ENCODE measurements at regions not wholly inside any gene's neighbourhood (a gene's known extent, or its start where the extent isn't known, plus 50 kb on each side); places are given as distances from the start of the nearest gene placed in this dataset.

DNA sequence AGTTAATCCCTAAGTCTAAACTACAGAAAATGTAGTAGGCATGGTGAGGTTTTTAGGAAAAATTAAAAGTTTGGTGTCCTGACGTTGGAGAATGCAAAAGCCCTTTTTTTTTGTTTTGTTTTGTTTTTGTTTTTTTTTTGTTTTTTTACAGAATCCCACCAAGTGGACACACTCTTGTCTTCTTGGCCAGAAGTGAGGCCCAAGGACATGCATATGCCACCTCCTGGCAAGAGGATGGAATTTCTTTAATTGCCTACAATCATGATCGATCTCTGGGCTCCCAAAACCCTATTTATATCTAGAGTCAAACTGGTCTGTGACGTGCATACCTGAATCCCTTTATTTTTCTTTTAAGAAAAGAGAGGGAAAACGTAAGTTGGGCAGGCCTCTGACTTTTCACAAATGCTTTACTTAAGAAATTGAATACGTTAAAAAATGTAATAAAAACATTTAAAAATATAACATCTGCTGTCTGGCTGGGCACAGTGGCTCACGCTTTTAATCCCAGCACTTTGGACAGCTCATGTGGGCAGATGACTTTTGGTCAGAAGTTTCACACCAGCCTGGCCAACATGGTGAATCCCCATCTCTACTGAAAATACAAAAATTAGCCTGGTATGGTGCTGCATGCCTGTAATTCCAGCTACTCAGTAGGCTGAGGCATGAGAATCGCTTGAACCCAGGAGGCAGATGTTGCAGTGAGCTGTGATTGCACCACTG, 502.7 kb downstream of the CBLN2 start:
- TF ChIP-seq CTCF (IDR thresholded peaks at IDR 0.05; ENCODE audit: low read depth, low read length) (no peak), POLR2A (IDR thresholded peaks at IDR 0.05; ENCODE audit: extremely low read depth, insufficient read length) (no peak)
- TF ChIP-seq, protein P1, sequence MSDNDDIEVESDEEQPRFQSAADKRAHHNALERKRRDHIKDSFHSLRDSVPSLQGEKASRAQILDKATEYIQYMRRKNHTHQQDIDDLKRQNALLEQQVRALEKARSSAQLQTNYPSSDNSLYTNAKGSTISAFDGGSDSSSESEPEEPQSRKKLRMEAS (IDR thresholded peaks at IDR 0.05; ENCODE audit: low read depth, low read length) = no peak

Measured in NB4 (cell line).